Forelimb muscle (tissue), 1 donor: ENCODE measurements at regions not wholly inside any gene's neighbourhood (a gene's known extent, or its start where the extent isn't known, plus 50 kb on each side); places are given as distances from the start of the nearest gene placed in this dataset.

Experiments used
- DNase-seq: peaks from one replicate; pipeline ENCODE4 v3.0.0-alpha.2; 2013; ENCODE audit warnings: low read depth

GRCh38 chr6:98717322-98717877, 117.0 kb upstream of the POU3F2 start:
- no peak for DNase-seq

GRCh38 chr6:98717988-98718387, 116.4 kb upstream of the POU3F2 start:
- no peak for DNase-seq

- no peak for DNase-seq
Observed at GRCh38 chr6:98724537-98724936, 109.8 kb upstream of the POU3F2 start.

GRCh38 chr6:98747273-98747672, 87.1 kb upstream of the POU3F2 start:
- DNase-seq, result no peak

GRCh38 chr6:98747960-98748359, 86.4 kb upstream of the POU3F2 start:
- no peak for DNase-seq

GRCh38 chr6:98759459-98759858, 74.9 kb upstream of the POU3F2 start:
- DNase-seq, result no peak

- DNase-seq, result no peak
Observed at GRCh38 chr6:98764373-98764911, 69.9 kb upstream of the POU3F2 start.

GRCh38 chr6:98769546-98769945, 64.8 kb upstream of the POU3F2 start:
- no peak for DNase-seq

GRCh38 chr6:98775205-98775604, 59.2 kb upstream of the POU3F2 start:
- DNase-seq, result no peak

- DNase-seq, result no peak
Observed at GRCh38 chr6:98777762-98778161, 56.6 kb upstream of the POU3F2 start.

- DNase-seq, result no peak
Observed at GRCh38 chr6:98779618-98780017, 54.8 kb upstream of the POU3F2 start.

GRCh38 chr6:98782772-98783171, 51.6 kb upstream of the POU3F2 start:
- no peak for DNase-seq

- DNase-seq, result no peak
Observed at GRCh38 chr6:98783578-98783977, 50.8 kb upstream of the POU3F2 start.
